Mesodermal cell (in vitro differentiated cells): ENCODE measurements at regions not wholly inside any gene's neighbourhood (a gene's known extent, or its start where the extent isn't known, plus 50 kb on each side); places are given as distances from the start of the nearest gene placed in this dataset.

Source experiments
- H3K27ac ChIP-seq: 2 replicates; pipeline ENCODE4 v1.7.0; 2013; ENCODE audit warnings: mild to moderate bottlenecking, low read depth, low read length, moderate library complexity; ENCODE audit not compliant: severe bottlenecking
- H3K36me3 ChIP-seq: 2 replicates; pipeline ENCODE4 v1.7.1; 2013; ENCODE audit warnings: mild to moderate bottlenecking, low read length, moderate library complexity; ENCODE audit not compliant: control insufficient read depth, insufficient read depth
- H3K4me1 ChIP-seq: one replicate; pipeline ENCODE4 v1.7.1; 2013; ENCODE audit warnings: mild to moderate bottlenecking, low read length; ENCODE audit not compliant: insufficient read depth, control insufficient read depth, poor library complexity, severe bottlenecking
- H3K4me3 ChIP-seq: 2 replicates; pipeline ENCODE4 v1.7.0; 2013; ENCODE audit warnings: low read length, control low read depth, mild to moderate bottlenecking; ENCODE audit not compliant: insufficient read depth, poor library complexity, severe bottlenecking; ENCODE audit errors: extremely low read depth
- H3K9me3 ChIP-seq: 2 replicates; pipeline ENCODE4 v1.7.1; 2013; ENCODE audit warnings: mild to moderate bottlenecking, low read length, moderate library complexity; ENCODE audit not compliant: control insufficient read depth
- WGBS, 2 experiments: methylation state at CpG; one replicate each; pipeline ENCODE4 v1.1.5; 2013; ENCODE audit warnings: missing lambda C conversion rate in 2 of 2; ENCODE audit not compliant: insufficient coverage in 2 of 2; 5-methylcytosine and 5-hydroxymethylcytosine counted together

GRCh38 chr22:22384267-22384666 is 124.3 kb downstream of the ZNF280B start:
- no peaks in the 10 kb centered on the region for H3K36me3 ChIP-seq
- H3K9me3 ChIP-seq = no peaks in the 10 kb centered on the region
- no peak overlapping the region for H3K4me3 ChIP-seq
- WGBS, 2 experiments = 40% methylated on average over 1 of the region's 3 CpGs; no CpG with 5 or more reads in 1 of the 2 experiments
- no peak overlapping the region for H3K27ac ChIP-seq
- H3K4me1 ChIP-seq = no peaks in the 10 kb centered on the region

GRCh38 chr22:22384668-22385244 is 123.8 kb downstream of the ZNF280B start:
- Histone ChIP-seq H3K4me1 (no peaks in the 10 kb centered on the region), H3K9me3 (no peaks in the 10 kb centered on the region), H3K27ac (no peak overlapping the region), H3K36me3 (no peaks in the 10 kb centered on the region), H3K4me3 (no peak overlapping the region)
- no CpG with 5 or more reads among the region's 2 CpGs for WGBS, 2 experiments

- H3K36me3 ChIP-seq = no peaks in the 10 kb centered on the region
- no peak overlapping the region for H3K27ac ChIP-seq
- H3K4me3 ChIP-seq = no peak overlapping the region
- no peaks in the 10 kb centered on the region for H3K4me1 ChIP-seq
- H3K9me3 ChIP-seq = no peaks in the 10 kb centered on the region
- 62 to 88% methylated on average over 6 to 8 of the region's 10 CpGs for WGBS, 2 experiments
These were observed 121.7 kb downstream of the ZNF280B start for GRCh38 chr22:22386602-22387385.

GRCh38 chr22:22387386-22387736 is 121.2 kb downstream of the ZNF280B start:
- WGBS, 2 experiments = 67% methylated on average over 1 of the region's 1 CpG; no CpG with 5 or more reads in 1 of the 2 experiments
- H3K27ac ChIP-seq = no peak overlapping the region
- H3K36me3 ChIP-seq = no peaks in the 10 kb centered on the region
- H3K4me3 ChIP-seq = no peak overlapping the region
- H3K4me1 ChIP-seq = no peaks in the 10 kb centered on the region
- H3K9me3 ChIP-seq = no peaks in the 10 kb centered on the region

- no peak overlapping the region for H3K27ac ChIP-seq
- H3K36me3 ChIP-seq = no peaks in the 10 kb centered on the region
- H3K4me3 ChIP-seq = no peak overlapping the region
- no peaks in the 10 kb centered on the region for H3K9me3 ChIP-seq
- no peaks in the 10 kb centered on the region for H3K4me1 ChIP-seq
- 77 to 81% methylated on average over 5 of the region's 5 CpGs for WGBS, 2 experiments
These were observed 120.5 kb downstream of the ZNF280B start for GRCh38 chr22:22388090-22388489.

- Histone ChIP-seq H3K9me3 (peaks cover 3% of the 10 kb centered on the region), H3K27ac (no peak overlapping the region), H3K4me3 (no peak overlapping the region), H3K4me1 (no peaks in the 10 kb centered on the region), H3K36me3 (no peaks in the 10 kb centered on the region)
- WGBS, 2 experiments = 74 to 76% methylated on average over 2 of the region's 3 CpGs
These were observed 120.0 kb downstream of the ZNF280B start for GRCh38 chr22:22388494-22388893.

GRCh38 chr22:22389467-22389866 is 119.1 kb downstream of the ZNF280B start:
- H3K4me1 ChIP-seq = no peaks in the 10 kb centered on the region
- H3K36me3 ChIP-seq = no peaks in the 10 kb centered on the region
- H3K4me3 ChIP-seq = no peak overlapping the region
- no peak overlapping the region for H3K27ac ChIP-seq
- peaks cover 3% of the 10 kb centered on the region for H3K9me3 ChIP-seq
- 92 to 98% methylated on average over 3 to 4 of the region's 5 CpGs for WGBS, 2 experiments

- no peak overlapping the region for H3K4me3 ChIP-seq
- H3K4me1 ChIP-seq = no peaks in the 10 kb centered on the region
- H3K9me3 ChIP-seq = peaks cover 3% of the 10 kb centered on the region
- no peak overlapping the region for H3K27ac ChIP-seq
- 66 to 79% methylated on average over 3 of the region's 4 CpGs for WGBS, 2 experiments
- H3K36me3 ChIP-seq = no peaks in the 10 kb centered on the region
These were observed 117.6 kb downstream of the ZNF280B start for GRCh38 chr22:22390989-22391388.

- Histone ChIP-seq H3K36me3 (no peaks in the 10 kb centered on the region), H3K4me1 (no peaks in the 10 kb centered on the region), H3K9me3 (peaks cover 3% of the 10 kb centered on the region), H3K4me3 (no peak overlapping the region), H3K27ac (no peak overlapping the region)
These were observed 117.0 kb downstream of the ZNF280B start for GRCh38 chr22:22391543-22391942.

- WGBS, 2 experiments = 57 to 74% methylated on average over 2 to 3 of the region's 4 CpGs
- H3K4me1 ChIP-seq = no peaks in the 10 kb centered on the region
- H3K36me3 ChIP-seq = no peaks in the 10 kb centered on the region
- peaks cover 3% of the 10 kb centered on the region for H3K9me3 ChIP-seq
- no peak overlapping the region for H3K27ac ChIP-seq
- H3K4me3 ChIP-seq = no peak overlapping the region
These were observed 116.4 kb downstream of the ZNF280B start for GRCh38 chr22:22392131-22392530.

GRCh38 chr22:22394591-22394990 is 114.0 kb downstream of the ZNF280B start:
- Histone ChIP-seq H3K4me3 (no peak overlapping the region), H3K36me3 (no peaks in the 10 kb centered on the region), H3K4me1 (peaks cover 2% of the 10 kb centered on the region), H3K27ac (no peak overlapping the region), H3K9me3 (peaks cover 3% of the 10 kb centered on the region)
- WGBS, 2 experiments = 90 to 100% methylated on average over 1 of the region's 1 CpG
